ENCODE measurements at regions not wholly inside any gene's neighbourhood (a gene's known extent, or its start where the extent isn't known, plus 50 kb on each side); places are given as distances from the start of the nearest gene placed in this dataset.

DNA sequence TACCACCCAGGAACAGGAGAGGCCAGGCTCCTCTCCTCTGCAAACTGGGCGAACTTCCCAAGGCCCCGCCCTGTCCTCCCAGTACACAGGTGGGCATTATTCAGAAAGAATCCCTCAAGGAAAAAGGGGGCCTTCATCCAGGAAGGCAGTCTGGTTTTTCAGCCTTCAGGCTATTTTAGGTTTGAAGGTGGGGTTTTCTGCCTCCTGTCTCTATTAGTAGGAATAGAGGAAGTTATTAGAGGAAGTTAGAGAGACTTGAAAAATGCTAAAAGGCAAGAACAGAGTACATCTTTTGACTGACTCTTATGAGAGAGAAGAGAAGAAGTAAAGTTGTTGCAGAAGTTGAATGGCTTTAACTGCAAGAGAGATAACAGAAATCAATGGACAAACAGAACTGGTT lies 250.9 kb upstream of the SORCS1 start:
- no peaks in the 10 kb centered on the region for H3K4me1 ChIP-seq (ENCODE audit: control insufficient read depth, insufficient read depth, low read length, poor library complexity, severe bottlenecking)
- H3K36me3 ChIP-seq (ENCODE audit: control insufficient read depth, insufficient read depth, low read length): no peaks in the 10 kb centered on the region
- H3K9me3 ChIP-seq (ENCODE audit: control insufficient read depth, low read length): no peaks in the 10 kb centered on the region
- H3K4me3 ChIP-seq (ENCODE audit: extremely low read depth, insufficient read depth, low read length, poor library complexity, severe bottlenecking): no peak overlapping the region
- H3K27ac ChIP-seq (ENCODE audit: low read depth, low read length, severe bottlenecking): no peak overlapping the region
- 93% methylated on average over 2 of the region's 2 CpGs; no CpG with 5 or more reads in 1 of the 2 experiments for WGBS, 2 experiments (ENCODE audit: insufficient coverage in 2 of 2)

DNA sequence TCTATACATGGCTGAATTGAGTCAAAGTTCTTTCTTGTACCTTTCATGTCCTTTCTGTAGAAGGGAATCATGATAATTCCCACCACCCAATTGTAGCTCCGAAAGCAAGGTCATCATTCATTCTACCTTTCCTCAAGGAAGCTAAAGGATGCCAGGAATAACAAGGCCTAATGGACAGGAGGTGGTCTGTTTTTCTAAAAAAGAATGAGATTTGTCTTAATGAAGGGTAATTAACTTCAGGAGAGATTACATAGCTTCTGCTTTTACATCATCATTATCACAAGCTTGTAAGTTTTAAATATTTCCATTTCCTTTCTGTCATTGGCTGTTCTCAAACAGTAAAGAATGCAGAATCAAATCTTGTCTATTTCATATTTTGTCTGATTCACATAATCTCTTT lies 249.5 kb upstream of the SORCS1 start:
- Histone ChIP-seq H3K27ac (ENCODE audit: low read depth, low read length, severe bottlenecking) (no peak overlapping the region), H3K9me3 (ENCODE audit: control insufficient read depth, low read length) (no peaks in the 10 kb centered on the region), H3K4me1 (ENCODE audit: control insufficient read depth, insufficient read depth, low read length, poor library complexity, severe bottlenecking) (no peaks in the 10 kb centered on the region), H3K36me3 (ENCODE audit: control insufficient read depth, insufficient read depth, low read length) (no peaks in the 10 kb centered on the region), H3K4me3 (ENCODE audit: extremely low read depth, insufficient read depth, low read length, poor library complexity, severe bottlenecking) (no peak overlapping the region)
- WGBS, 2 experiments (ENCODE audit: insufficient coverage in 2 of 2): no CpG with 5 or more reads among the region's 1 CpG

DNA sequence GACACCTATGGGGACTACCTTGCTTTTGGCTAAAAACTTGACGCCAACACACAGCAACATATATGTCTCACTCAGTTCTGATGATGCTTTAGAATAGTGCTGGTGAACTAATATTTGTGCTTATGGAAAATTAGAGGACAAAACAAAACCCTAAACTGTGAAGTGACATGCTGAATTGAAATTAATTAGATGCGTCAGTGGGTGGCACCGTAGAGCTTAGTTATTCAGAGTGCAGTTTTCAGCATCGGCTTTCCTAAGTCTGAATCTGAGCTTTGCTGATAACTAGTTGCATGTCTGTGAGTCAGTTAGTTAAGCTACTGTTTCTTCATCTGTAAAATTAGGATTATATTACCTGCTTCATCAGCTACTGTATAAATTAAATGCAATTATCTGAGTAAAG lies 245.0 kb upstream of the SORCS1 start:
- Histone ChIP-seq H3K4me1 (ENCODE audit: control insufficient read depth, insufficient read depth, low read length, poor library complexity, severe bottlenecking) (no peaks in the 10 kb centered on the region), H3K36me3 (ENCODE audit: control insufficient read depth, insufficient read depth, low read length) (no peaks in the 10 kb centered on the region), H3K9me3 (ENCODE audit: control insufficient read depth, low read length) (no peaks in the 10 kb centered on the region), H3K27ac (ENCODE audit: low read depth, low read length, severe bottlenecking) (no peak overlapping the region), H3K4me3 (ENCODE audit: extremely low read depth, insufficient read depth, low read length, poor library complexity, severe bottlenecking) (no peak overlapping the region)
- WGBS, 2 experiments (ENCODE audit: insufficient coverage in 2 of 2): 49 to 80% methylated on average over 3 of the region's 4 CpGs

DNA sequence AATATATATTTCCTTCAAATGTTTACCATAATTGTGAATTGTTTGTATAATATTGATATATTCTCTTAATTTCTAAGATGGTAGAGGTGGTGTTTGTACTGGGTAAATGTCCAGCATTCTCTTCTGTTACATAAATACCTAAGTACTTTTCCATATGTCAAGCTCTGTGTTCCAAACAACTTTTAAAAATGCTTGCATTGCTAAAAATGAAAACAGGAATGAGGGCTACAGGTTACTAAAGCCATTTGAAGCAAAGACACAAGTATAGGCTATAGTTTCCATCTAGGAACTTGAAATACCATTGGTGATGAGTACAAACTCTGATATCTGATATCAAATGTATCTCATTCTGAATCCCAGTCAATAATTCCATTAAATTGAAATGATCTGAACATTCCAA lies 233.6 kb upstream of the SORCS1 start:
- no peaks in the 10 kb centered on the region for H3K9me3 ChIP-seq (ENCODE audit: control insufficient read depth, low read length)
- H3K36me3 ChIP-seq (ENCODE audit: control insufficient read depth, insufficient read depth, low read length): no peaks in the 10 kb centered on the region
- no peak overlapping the region for H3K4me3 ChIP-seq (ENCODE audit: extremely low read depth, insufficient read depth, low read length, poor library complexity, severe bottlenecking)
- H3K27ac ChIP-seq (ENCODE audit: low read depth, low read length, severe bottlenecking): no peak overlapping the region
- no peaks in the 10 kb centered on the region for H3K4me1 ChIP-seq (ENCODE audit: control insufficient read depth, insufficient read depth, low read length, poor library complexity, severe bottlenecking)

DNA sequence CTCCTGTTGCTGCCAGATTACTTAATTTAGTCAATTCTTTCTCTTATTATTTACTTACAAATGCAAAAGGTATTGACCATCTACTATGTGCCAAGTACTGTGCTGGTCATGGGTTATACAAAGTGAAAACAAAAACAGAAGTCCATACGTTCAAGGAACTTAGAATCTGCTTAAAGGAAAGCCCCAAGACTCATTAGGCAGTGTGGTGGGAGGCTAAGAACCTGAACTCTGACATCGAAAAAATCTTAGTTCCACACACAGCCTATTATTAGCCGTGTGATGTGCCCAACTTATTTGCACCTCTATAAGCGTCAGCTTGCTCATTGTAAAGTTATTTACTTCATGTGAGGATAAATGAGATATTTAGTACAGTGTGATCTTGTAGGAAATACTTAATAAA lies 227.4 kb upstream of the SORCS1 start:
- no peaks in the 10 kb centered on the region for H3K4me1 ChIP-seq (ENCODE audit: control insufficient read depth, insufficient read depth, low read length, poor library complexity, severe bottlenecking)
- no peaks in the 10 kb centered on the region for H3K36me3 ChIP-seq (ENCODE audit: control insufficient read depth, insufficient read depth, low read length)
- no peak overlapping the region for H3K4me3 ChIP-seq (ENCODE audit: extremely low read depth, insufficient read depth, low read length, poor library complexity, severe bottlenecking)
- H3K9me3 ChIP-seq (ENCODE audit: control insufficient read depth, low read length): no peaks in the 10 kb centered on the region
- 88 to 100% methylated on average over 3 to 4 of the region's 4 CpGs for WGBS, 2 experiments (ENCODE audit: insufficient coverage in 2 of 2)
- no peak overlapping the region for H3K27ac ChIP-seq (ENCODE audit: low read depth, low read length, severe bottlenecking)

DNA sequence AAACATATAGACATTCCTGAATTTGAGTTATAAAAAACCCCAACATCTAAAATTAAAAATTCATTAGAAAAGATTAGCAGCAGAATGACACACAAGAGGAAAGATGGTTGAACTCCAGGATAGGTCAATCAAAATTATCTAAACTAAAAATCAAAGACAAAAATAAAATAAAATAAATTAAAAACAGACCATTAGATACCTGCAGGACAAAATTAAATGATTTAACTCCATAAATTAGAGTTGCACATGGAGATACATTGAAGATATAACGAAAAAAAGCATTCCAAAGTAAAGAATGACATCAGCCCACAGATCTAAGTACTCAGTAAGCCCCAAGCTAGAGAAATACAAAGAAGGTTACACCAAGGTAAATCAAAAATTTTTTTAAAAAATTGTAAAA lies 226.1 kb upstream of the SORCS1 start:
- H3K36me3 ChIP-seq (ENCODE audit: control insufficient read depth, insufficient read depth, low read length): no peaks in the 10 kb centered on the region
- no peaks in the 10 kb centered on the region for H3K9me3 ChIP-seq (ENCODE audit: control insufficient read depth, low read length)
- H3K4me3 ChIP-seq (ENCODE audit: extremely low read depth, insufficient read depth, low read length, poor library complexity, severe bottlenecking): no peak overlapping the region
- H3K4me1 ChIP-seq (ENCODE audit: control insufficient read depth, insufficient read depth, low read length, poor library complexity, severe bottlenecking): no peaks in the 10 kb centered on the region
- H3K27ac ChIP-seq (ENCODE audit: low read depth, low read length, severe bottlenecking): no peak overlapping the region
- no CpG with 5 or more reads among the region's 1 CpG for WGBS, 2 experiments (ENCODE audit: insufficient coverage in 2 of 2)

DNA sequence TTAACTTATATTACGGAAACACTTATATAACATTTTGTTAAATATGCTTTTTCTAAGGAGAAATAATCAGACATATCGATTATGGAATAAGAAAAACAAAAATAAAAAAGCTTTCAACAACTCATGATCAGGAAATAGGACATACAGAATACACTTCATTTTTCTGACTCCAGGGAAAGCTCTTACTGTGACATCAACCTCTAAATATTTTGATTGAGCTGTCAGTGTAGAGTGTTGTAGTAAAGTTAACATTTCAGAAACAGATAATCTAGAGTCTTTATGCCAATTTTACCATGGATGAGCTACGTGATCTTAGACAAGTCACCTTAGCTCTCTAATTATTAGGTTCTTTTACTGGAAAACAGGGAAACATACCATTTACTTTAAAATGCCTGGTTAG lies 218.9 kb upstream of the SORCS1 start:
- WGBS, 2 experiments (ENCODE audit: insufficient coverage in 2 of 2): no CpG with 5 or more reads among the region's 3 CpGs
- H3K4me3 ChIP-seq (ENCODE audit: extremely low read depth, insufficient read depth, low read length, poor library complexity, severe bottlenecking): no peak overlapping the region
- no peaks in the 10 kb centered on the region for H3K9me3 ChIP-seq (ENCODE audit: control insufficient read depth, low read length)
- H3K36me3 ChIP-seq (ENCODE audit: control insufficient read depth, insufficient read depth, low read length): no peaks in the 10 kb centered on the region
- no peak overlapping the region for H3K27ac ChIP-seq (ENCODE audit: low read depth, low read length, severe bottlenecking)
- peaks cover 8% of the 10 kb centered on the region for H3K4me1 ChIP-seq (ENCODE audit: control insufficient read depth, insufficient read depth, low read length, poor library complexity, severe bottlenecking)

DNA sequence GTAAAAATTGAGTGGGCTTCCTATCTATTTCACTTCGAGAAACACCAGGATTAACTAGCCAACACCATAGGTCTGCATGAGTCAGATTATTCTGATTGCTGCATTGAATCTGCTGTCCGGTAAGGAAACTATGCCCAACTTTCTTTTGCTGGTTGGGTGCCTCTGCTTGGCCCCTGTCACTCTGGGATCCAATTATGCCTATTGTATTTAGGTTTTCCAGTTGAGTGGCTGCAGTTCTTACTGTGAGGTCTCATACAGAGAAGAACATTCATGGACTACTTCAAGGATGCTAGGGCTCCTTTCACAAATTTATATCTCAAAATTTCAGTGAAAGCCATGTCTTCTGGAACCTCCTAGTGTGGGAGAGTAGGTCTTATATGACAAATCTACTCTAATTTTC lies 215.1 kb upstream of the SORCS1 start:
- no peaks in the 10 kb centered on the region for H3K9me3 ChIP-seq (ENCODE audit: control insufficient read depth, low read length)
- WGBS, 2 experiments (ENCODE audit: insufficient coverage in 2 of 2): 81 to 91% methylated on average over 2 of the region's 2 CpGs
- no peak overlapping the region for H3K4me3 ChIP-seq (ENCODE audit: extremely low read depth, insufficient read depth, low read length, poor library complexity, severe bottlenecking)
- H3K36me3 ChIP-seq (ENCODE audit: control insufficient read depth, insufficient read depth, low read length): no peaks in the 10 kb centered on the region
- no peak overlapping the region for H3K27ac ChIP-seq (ENCODE audit: low read depth, low read length, severe bottlenecking)
- peaks cover 8% of the 10 kb centered on the region for H3K4me1 ChIP-seq (ENCODE audit: control insufficient read depth, insufficient read depth, low read length, poor library complexity, severe bottlenecking)

DNA sequence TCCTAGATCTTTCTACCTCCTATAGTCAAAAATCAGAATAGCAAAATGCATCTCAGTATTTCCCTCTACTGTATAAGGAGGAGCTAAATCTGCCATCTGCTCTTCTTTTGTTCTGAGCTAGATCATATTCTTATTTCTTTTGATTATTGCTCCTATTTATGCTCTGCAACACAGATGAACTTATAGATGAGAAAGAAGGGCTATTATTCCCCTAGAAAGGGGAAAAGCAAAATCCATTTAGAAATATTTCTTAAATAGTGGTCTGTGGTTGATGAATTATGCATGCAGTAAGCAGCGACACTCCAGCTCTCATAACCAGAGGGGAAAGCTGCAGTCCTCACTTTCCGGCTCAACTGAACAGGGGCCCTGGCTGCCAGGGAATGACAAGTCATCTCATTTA lies 207.3 kb upstream of the SORCS1 start:
- no peak overlapping the region for H3K4me3 ChIP-seq (ENCODE audit: extremely low read depth, insufficient read depth, low read length, poor library complexity, severe bottlenecking)
- no peaks in the 10 kb centered on the region for H3K9me3 ChIP-seq (ENCODE audit: control insufficient read depth, low read length)
- no peaks in the 10 kb centered on the region for H3K4me1 ChIP-seq (ENCODE audit: control insufficient read depth, insufficient read depth, low read length, poor library complexity, severe bottlenecking)
- no peaks in the 10 kb centered on the region for H3K36me3 ChIP-seq (ENCODE audit: control insufficient read depth, insufficient read depth, low read length)
- 86 to 88% methylated on average over 1 to 2 of the region's 2 CpGs for WGBS, 2 experiments (ENCODE audit: insufficient coverage in 2 of 2)
- no peak overlapping the region for H3K27ac ChIP-seq (ENCODE audit: low read depth, low read length, severe bottlenecking)

DNA sequence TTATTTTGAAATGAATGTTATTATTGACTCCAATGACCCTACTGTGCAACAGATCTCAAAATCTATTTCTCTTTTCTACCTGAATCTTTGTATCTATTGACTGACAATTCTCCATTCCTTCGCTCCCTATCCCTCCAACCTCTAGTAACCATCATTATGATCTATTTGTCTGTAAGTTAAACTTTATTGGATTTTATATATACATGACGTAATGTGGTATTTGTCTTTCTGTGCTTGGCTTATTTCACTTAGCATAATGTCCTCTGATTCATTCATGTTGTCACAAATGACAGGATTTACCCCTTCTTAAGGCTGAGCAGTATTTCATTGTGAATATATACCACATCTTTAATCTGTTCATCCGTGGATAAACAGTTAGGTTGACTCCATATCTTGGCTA lies 200.4 kb upstream of the SORCS1 start:
- no CpG with 5 or more reads among the region's 3 CpGs for WGBS, 2 experiments (ENCODE audit: insufficient coverage in 2 of 2)
- Histone ChIP-seq H3K4me3 (ENCODE audit: extremely low read depth, insufficient read depth, low read length, poor library complexity, severe bottlenecking) (no peak overlapping the region), H3K4me1 (ENCODE audit: control insufficient read depth, insufficient read depth, low read length, poor library complexity, severe bottlenecking) (no peaks in the 10 kb centered on the region), H3K9me3 (ENCODE audit: control insufficient read depth, low read length) (no peaks in the 10 kb centered on the region), H3K27ac (ENCODE audit: low read depth, low read length, severe bottlenecking) (no peak overlapping the region), H3K36me3 (ENCODE audit: control insufficient read depth, insufficient read depth, low read length) (no peaks in the 10 kb centered on the region)

DNA sequence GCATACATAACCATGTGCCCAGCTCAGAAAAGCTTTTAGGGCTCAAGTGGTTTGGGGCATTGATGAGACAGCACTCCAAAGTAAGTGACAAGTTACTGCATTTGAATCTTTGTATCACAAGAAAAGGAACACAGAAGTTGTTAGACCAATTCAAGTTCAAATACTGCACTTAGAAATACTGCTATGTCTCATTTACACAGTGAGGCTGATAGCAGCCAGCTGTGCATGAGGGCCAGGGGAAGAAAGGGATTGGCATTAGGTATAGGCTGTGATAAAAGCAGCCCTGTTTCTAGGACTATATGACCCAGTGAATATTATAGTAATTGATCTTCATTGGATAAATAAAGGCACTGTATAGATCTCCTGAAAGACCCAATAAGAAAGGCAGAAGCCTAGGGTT lies 197.8 kb upstream of the SORCS1 start:
- H3K27ac ChIP-seq (ENCODE audit: low read depth, low read length, severe bottlenecking): no peak overlapping the region
- no peaks in the 10 kb centered on the region for H3K4me1 ChIP-seq (ENCODE audit: control insufficient read depth, insufficient read depth, low read length, poor library complexity, severe bottlenecking)
- no peak overlapping the region for H3K4me3 ChIP-seq (ENCODE audit: extremely low read depth, insufficient read depth, low read length, poor library complexity, severe bottlenecking)
- H3K36me3 ChIP-seq (ENCODE audit: control insufficient read depth, insufficient read depth, low read length): no peaks in the 10 kb centered on the region
- no peaks in the 10 kb centered on the region for H3K9me3 ChIP-seq (ENCODE audit: control insufficient read depth, low read length)

DNA sequence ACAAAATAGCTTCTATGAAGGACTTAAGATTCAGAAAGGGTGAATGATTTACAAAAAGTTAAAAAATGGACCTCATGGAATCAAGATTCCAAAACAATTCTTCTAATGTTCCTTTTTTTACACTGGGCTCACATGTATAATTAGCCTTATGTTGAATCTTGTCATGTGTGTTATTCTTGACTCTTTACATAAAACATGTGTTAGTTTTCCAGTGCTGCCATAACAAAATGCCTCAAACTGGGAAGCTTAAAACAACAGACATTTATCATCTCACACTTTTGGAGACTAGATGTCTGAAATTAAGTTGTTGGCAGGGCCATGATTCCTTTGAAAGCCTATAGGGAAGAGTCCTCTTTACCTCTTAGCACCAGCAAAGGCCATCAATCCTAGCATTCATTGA lies 192.5 kb upstream of the SORCS1 start:
- no peaks in the 10 kb centered on the region for H3K4me1 ChIP-seq (ENCODE audit: control insufficient read depth, insufficient read depth, low read length, poor library complexity, severe bottlenecking)
- no peaks in the 10 kb centered on the region for H3K36me3 ChIP-seq (ENCODE audit: control insufficient read depth, insufficient read depth, low read length)
- H3K4me3 ChIP-seq (ENCODE audit: extremely low read depth, insufficient read depth, low read length, poor library complexity, severe bottlenecking): no peak overlapping the region
- H3K9me3 ChIP-seq (ENCODE audit: control insufficient read depth, low read length): no peaks in the 10 kb centered on the region
- H3K27ac ChIP-seq (ENCODE audit: low read depth, low read length, severe bottlenecking): no peak overlapping the region

All from mesodermal cell (in vitro differentiated cells).